HCT116 (cell line): ENCODE measurements at regions not wholly inside any gene's neighbourhood (a gene's known extent, or its start where the extent isn't known, plus 50 kb on each side); places are given as distances from the start of the nearest gene placed in this dataset.

Experiments
- ATAC-seq: fragments of 200-7000 bp; cut with Tn5 transposase; 2 replicates; pipeline ENCODE4 v1.9.1; 2020; ENCODE audit warnings: mild to moderate bottlenecking, moderate library complexity
- BruUV-seq: library from RNA; stranded (reverse); fragments of 400-500 nt; replicated peaks from 2 replicates; lab custom pipeline; 2021; lab: Mats Ljungman, UMichigan
- CTCF ChIA-PET: fragments of 300-600 bp; sonication (Branson Sonifier 250); formaldehyde crosslinking; loops from one replicate; lab custom pipeline; 2021; ENCODE audit warnings: antibody characterized with exemption; lab: Charles Lee
- POLR2A ChIA-PET: fragments of 300-600, 350-600 bp; sonication (Branson Sonifier 250); formaldehyde crosslinking; loops from one replicate; lab custom pipeline; 2021; ENCODE audit warnings: antibody characterized with exemption; lab: Charles Lee
- RAD21 ChIA-PET, 2 experiments: fragments of 300-600 bp; sonication (Branson Sonifier 250); formaldehyde crosslinking; loops; one replicate each; lab custom pipeline; 2023; ENCODE audit warnings: low total read pairs in 2 of 2; ENCODE audit not compliant: uncharacterized antibody in 2 of 2, unreplicated experiment in 2 of 2, low non-redundant PET in 1 of 2; lab: Charles Lee
- DNase-seq: peaks from one replicate; pipeline ENCODE4 v3.0.0-alpha.2; 2010; ENCODE audit warnings: low read depth, low spot score
- H2AFZ ChIP-seq: fragments of 200-600 bp; shearing (Covaris generic), sonication (generic); 2 replicates; pipeline ENCODE4 v1.6.1; 2017; ENCODE audit warnings: low read depth, mixed run types, mixed read lengths, antibody characterized with exemption, low read length; ENCODE audit not compliant: poor library complexity, severe bottlenecking
- H3K27ac ChIP-seq: 2 replicates; pipeline ENCODE4 v1.5.1; 2012; ENCODE audit warnings: low read depth, low read length
- H3K27me3 ChIP-seq: fragments of 200-600 bp; sonication (generic); 2 replicates; pipeline ENCODE4 v1.6.1; 2016; ENCODE audit warnings: mixed run types, low read length, mixed read lengths; ENCODE audit not compliant: insufficient read depth
- H3K36me3 ChIP-seq, 2 experiments: fragments of 200-500 bp in 1 of 2; fragments of 200-600 bp in 1 of 2; sonication (Bioruptor generic) in 1 of 2; sonication (generic) in 1 of 2; 2 replicates each; pipeline versions ENCODE4 v1.5.1 to v1.6.1; 2014 to 2016; ENCODE audit warnings: low read length in 2 of 2, inconsistent platforms in 1 of 2, mixed read lengths in 1 of 2, mixed run types in 1 of 2; ENCODE audit not compliant: insufficient read depth in 2 of 2, control insufficient read depth in 1 of 2
- H3K4me1 ChIP-seq, 2 experiments: fragments of 200-600 bp in 1 of 2; sonication (generic) in 1 of 2; 2 replicates each; pipeline versions ENCODE4 v1.5.1 to v1.6.1; 2012 to 2017; ENCODE audit warnings: low read length in 2 of 2, inconsistent platforms in 1 of 2, mild to moderate bottlenecking in 1 of 2, mixed read lengths in 1 of 2, mixed run types in 1 of 2, moderate library complexity in 1 of 2; ENCODE audit not compliant: insufficient read depth in 2 of 2, control insufficient read depth in 1 of 2
- H3K4me2 ChIP-seq: fragments of 200-600 bp; sonication (generic); 2 replicates; pipeline ENCODE4 v1.6.1; 2017; ENCODE audit warnings: mixed run types, low read length, mixed read lengths
- H3K4me3 ChIP-seq, 2 experiments: fragments of 200-600 bp in 1 of 2; sonication (generic) in 1 of 2; replicated peaks in 1 of 2; 2 replicates each; pipeline ENCODE4 v1.5.1; 2011 to 2016; ENCODE audit warnings: low read length in 2 of 2, control low read depth in 1 of 2, low read depth in 1 of 2, mild to moderate bottlenecking in 1 of 2, mixed read lengths in 1 of 2, mixed run types in 1 of 2
- H3K79me2 ChIP-seq: fragments of 200-600 bp; sonication (generic); 2 replicates; pipeline ENCODE4 v1.6.1; 2017; ENCODE audit warnings: mild to moderate bottlenecking, mixed run types, low read length, moderate library complexity, mixed read lengths; ENCODE audit not compliant: insufficient read depth
- H3K9ac ChIP-seq: fragments of 200-600 bp; sonication (generic); 2 replicates; pipeline ENCODE4 v1.6.1; 2016; ENCODE audit warnings: low read length, mixed read lengths
- H3K9me2 ChIP-seq: fragments of 200-600 bp; sonication (generic), shearing (Covaris generic); 2 replicates; pipeline ENCODE4 v1.6.1; 2017; ENCODE audit warnings: mixed run types, mild to moderate bottlenecking, moderate library complexity; ENCODE audit not compliant: insufficient read depth
- H3K9me3 ChIP-seq, 2 experiments: fragments of 200-500 bp in 1 of 2; fragments of 200-600 bp in 1 of 2; sonication (Bioruptor generic) in 1 of 2; sonication (generic) in 1 of 2; 2 replicates each; pipeline ENCODE4 v1.6.1; 2014 to 2017; ENCODE audit warnings: low read length in 2 of 2, mixed read lengths in 2 of 2, inconsistent platforms in 1 of 2, low read depth in 1 of 2, mild to moderate bottlenecking in 1 of 2, mixed run types in 1 of 2, moderate library complexity in 1 of 2; ENCODE audit not compliant: control insufficient read depth in 1 of 2, insufficient read depth in 1 of 2
- H4K20me1 ChIP-seq: fragments of 200-600 bp; sonication (generic), shearing (Covaris generic); 2 replicates; pipeline ENCODE4 v1.6.1; 2017; ENCODE audit warnings: mixed run types, mild to moderate bottlenecking, moderate library complexity; ENCODE audit not compliant: insufficient read depth
- CEBPB ChIP-seq: IDR thresholded peaks from 2 replicates; pipeline ENCODE4 v1.6.1; 2012; ENCODE audit warnings: low read depth
- EGR1 ChIP-seq: IDR thresholded peaks from 2 replicates; pipeline ENCODE4 v1.6.1; 2012; ENCODE audit warnings: low read depth
- ELF1 ChIP-seq: IDR thresholded peaks from 2 replicates; pipeline ENCODE4 v1.6.1; 2012; ENCODE audit warnings: low read depth, borderline replicate concordance
- EZH2 ChIP-seq: fragments of 200-600 bp; sonication (generic); IDR thresholded peaks from 2 replicates; pipeline ENCODE4 v1.6.1; 2017; ENCODE audit warnings: antibody characterized with exemption, mixed run types
- EZH2phosphoT487 ChIP-seq: fragments of 200-600 bp; IDR thresholded peaks from 2 replicates; pipeline ENCODE4 v1.6.1; 2018; ENCODE audit warnings: antibody characterized with exemption, borderline replicate concordance
- FOSL1 ChIP-seq: IDR thresholded peaks from 2 replicates; pipeline ENCODE4 v1.6.1; 2012; ENCODE audit warnings: low read depth
- POLR2A ChIP-seq: IDR thresholded peaks from 2 replicates; pipeline ENCODE4 v1.7.0; 2011; ENCODE audit warnings: borderline replicate concordance; ENCODE audit not compliant: insufficient read depth, insufficient read length; ENCODE audit errors: extremely low read depth
- RAD21 ChIP-seq: IDR thresholded peaks from 2 replicates; pipeline ENCODE4 v1.6.1; 2012; ENCODE audit warnings: low read depth, mild to moderate bottlenecking
- REST ChIP-seq: IDR thresholded peaks from 2 replicates; pipeline ENCODE4 v1.6.1; 2012; ENCODE audit warnings: low read depth
- SIN3A ChIP-seq: IDR thresholded peaks from 2 replicates; pipeline ENCODE4 v1.6.1; 2012; ENCODE audit warnings: low read depth
- SP1 ChIP-seq: IDR thresholded peaks from 2 replicates; pipeline ENCODE4 v1.6.1; 2012; ENCODE audit warnings: low read depth
- SRF ChIP-seq: IDR thresholded peaks from 2 replicates; pipeline ENCODE4 v1.6.1; 2012; ENCODE audit warnings: low read depth
- YY1 ChIP-seq: IDR thresholded peaks from 2 replicates; pipeline ENCODE4 v1.6.1; 2011; ENCODE audit warnings: low read length, low read depth, moderate library complexity, mild to moderate bottlenecking; ENCODE audit not compliant: insufficient replicate concordance; ENCODE audit errors: extremely low read depth
- intact Hi-C: fragments of 100-400 bp; cut with micrococcal nuclease; formaldehyde crosslinking; loops from 2 replicates; pipeline ENCODE4 v1.10.0; 2022
- TF ChIP-seq, protein P1 (sequence below): IDR thresholded peaks from 2 replicates; pipeline ENCODE4 v1.6.1; 2012
- TF ChIP-seq, protein P2 (sequence below): IDR thresholded peaks from 2 replicates; pipeline ENCODE4 v1.6.1; 2011; ENCODE audit warnings: mild to moderate bottlenecking, low read length, moderate library complexity; ENCODE audit not compliant: insufficient replicate concordance; ENCODE audit errors: extremely low read depth

DNA sequence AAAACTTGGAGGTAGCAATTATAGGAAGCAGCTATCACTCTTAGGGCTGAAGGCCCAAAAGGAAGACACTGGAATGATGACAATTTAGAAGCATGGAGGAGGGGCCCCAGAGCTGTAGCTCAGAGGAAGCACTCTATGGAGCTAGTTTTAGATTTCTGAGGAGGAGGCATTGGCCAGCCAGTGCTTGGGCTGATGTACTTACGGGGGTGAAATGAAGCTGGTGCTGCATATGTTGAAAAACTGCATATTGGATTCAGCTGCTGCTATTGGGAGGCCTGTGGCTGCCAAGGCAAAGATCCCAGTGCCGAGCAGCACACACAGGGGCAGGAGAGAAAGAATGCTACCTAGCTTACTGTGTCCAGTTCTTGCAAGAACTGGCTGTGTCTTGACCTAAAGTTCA is 53.9 kb upstream of the HMHB1 start:
- Histone ChIP-seq H3K4me2 (no peak overlapping the region), H3K9me3 (no peaks in the 10 kb centered on the region), H3K9me2 (no peaks in the 10 kb centered on the region), H4K20me1 (no peaks in the 10 kb centered on the region), H3K9ac (no peak overlapping the region)
- intact Hi-C loops = no loop called here
- no peak for ATAC-seq
- RAD21 ChIA-PET = interaction anchor here in 1 of 2 experiments (0.6 kb wide), 1 partner anchor 754 kb away, joined by 4 read pairs; no protein-coding TSS in a partner anchor
- no peak for TF ChIP-seq FOSL1
- no peak for TF ChIP-seq EZH2
- TF ChIP-seq EGR1 = no peak
- TF ChIP-seq, all 23 proteins: peak for 0
- H3K27me3 ChIP-seq = no peaks in the 10 kb centered on the region
- ChIA-PET CTCF (no interaction called here), POLR2A (no interaction called here)
- no peak overlapping the region for H3K27ac ChIP-seq
- no peak for DNase-seq
- H3K4me3 ChIP-seq = no peak overlapping the region
- H3K36me3 ChIP-seq = no peaks in the 10 kb centered on the region
- no peaks in the 10 kb centered on the region for H3K79me2 ChIP-seq
- no TSS peak for BruUV-seq
- H3K4me1 ChIP-seq = no peaks in the 10 kb centered on the region
- no peak overlapping the region for H2AFZ ChIP-seq

DNA sequence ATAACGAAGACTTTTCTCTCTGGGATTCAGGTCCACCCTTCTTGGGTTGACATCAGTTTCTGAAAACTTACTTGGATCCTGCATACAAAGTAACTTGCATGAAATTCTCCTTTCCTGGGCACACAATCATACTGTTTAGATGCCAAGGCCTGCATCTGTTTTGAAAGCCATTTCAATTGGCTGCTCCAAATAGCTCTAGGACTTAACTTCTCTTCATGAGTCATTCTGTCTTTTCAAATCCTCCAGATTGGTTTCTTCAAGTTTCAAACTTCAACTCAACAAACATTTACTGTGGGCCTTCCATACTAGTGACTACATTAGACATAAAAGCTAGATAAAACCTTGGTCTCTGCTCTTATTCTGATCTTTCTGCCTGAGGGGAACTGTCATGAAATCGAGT is 54.8 kb upstream of the HMHB1 start:
- no TSS peak for BruUV-seq
- no peaks in the 10 kb centered on the region for H3K9me2 ChIP-seq
- no peaks in the 10 kb centered on the region for H3K9me3 ChIP-seq
- ChIA-PET POLR2A (no interaction called here), CTCF (no interaction called here), RAD21 (no interaction called here)
- no peaks in the 10 kb centered on the region for H4K20me1 ChIP-seq
- no peak overlapping the region for H2AFZ ChIP-seq
- H3K4me3 ChIP-seq = no peak overlapping the region
- no peak overlapping the region for H3K27ac ChIP-seq
- no peaks in the 10 kb centered on the region for H3K79me2 ChIP-seq
- DNase-seq (no peak), ATAC-seq (no peak)
- no peaks in the 10 kb centered on the region for H3K4me1 ChIP-seq
- no peak overlapping the region for H3K4me2 ChIP-seq
- intact Hi-C loops = no loop called here
- no peak overlapping the region for H3K9ac ChIP-seq
- no peaks in the 10 kb centered on the region for H3K27me3 ChIP-seq
- H3K36me3 ChIP-seq = no peaks in the 10 kb centered on the region
- TF ChIP-seq SIN3A (no peak), ELF1 (no peak), YY1 (no peak), SP1 (no peak), REST (no peak), CEBPB (no peak), POLR2A (no peak), EZH2phosphoT487 (no peak), RAD21 (no peak), SRF (no peak)
- TF ChIP-seq, protein P1, sequence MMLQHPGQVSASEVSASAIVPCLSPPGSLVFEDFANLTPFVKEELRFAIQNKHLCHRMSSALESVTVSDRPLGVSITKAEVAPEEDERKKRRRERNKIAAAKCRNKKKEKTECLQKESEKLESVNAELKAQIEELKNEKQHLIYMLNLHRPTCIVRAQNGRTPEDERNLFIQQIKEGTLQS = no peak
- TF ChIP-seq, protein P2, sequence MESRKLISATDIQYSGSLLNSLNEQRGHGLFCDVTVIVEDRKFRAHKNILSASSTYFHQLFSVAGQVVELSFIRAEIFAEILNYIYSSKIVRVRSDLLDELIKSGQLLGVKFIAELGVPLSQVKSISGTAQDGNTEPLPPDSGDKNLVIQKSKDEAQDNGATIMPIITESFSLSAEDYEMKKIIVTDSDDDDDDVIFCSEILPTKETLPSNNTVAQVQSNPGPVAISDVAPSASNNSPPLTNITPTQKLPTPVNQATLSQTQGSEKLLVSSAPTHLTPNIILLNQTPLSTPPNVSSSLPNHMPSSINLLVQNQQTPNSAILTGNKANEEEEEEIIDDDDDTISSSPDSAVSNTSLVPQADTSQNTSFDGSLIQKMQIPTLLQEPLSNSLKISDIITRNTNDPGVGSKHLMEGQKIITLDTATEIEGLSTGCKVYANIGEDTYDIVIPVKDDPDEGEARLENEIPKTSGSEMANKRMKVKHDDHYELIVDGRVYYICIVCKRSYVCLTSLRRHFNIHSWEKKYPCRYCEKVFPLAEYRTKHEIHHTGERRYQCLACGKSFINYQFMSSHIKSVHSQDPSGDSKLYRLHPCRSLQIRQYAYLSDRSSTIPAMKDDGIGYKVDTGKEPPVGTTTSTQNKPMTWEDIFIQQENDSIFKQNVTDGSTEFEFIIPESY = no peak
